Keratinocyte (primary cell): ENCODE measurements at regions not wholly inside any gene's neighbourhood (a gene's known extent, or its start where the extent isn't known, plus 50 kb on each side); places are given as distances from the start of the nearest gene placed in this dataset.

Experiments
- DNase-seq: peaks from one replicate; pipeline ENCODE4 v3.0.0-alpha.2; 2011; ENCODE audit warnings: low read depth, missing footprints, low spot score
- FAIRE-seq: peaks from 2 replicates; lab custom pipeline; 2011; peaks lifted over from hg19 to GRCh38; lab: Jason Lieb, UNC
- H2AFZ ChIP-seq: 2 replicates; pipeline ENCODE4 v1.6.0; 2012; ENCODE audit warnings: low read length, control low read depth, inconsistent platforms; ENCODE audit not compliant: control insufficient read depth
- H3K27ac ChIP-seq: 2 replicates; pipeline ENCODE4 v1.5.1; 2011; ENCODE audit warnings: low read length; ENCODE audit not compliant: control insufficient read depth, insufficient read depth
- H3K27me3 ChIP-seq: 3 replicates; pipeline ENCODE4 v1.6.0; 2011; ENCODE audit warnings: low read length; ENCODE audit not compliant: control insufficient read depth, insufficient read depth; ENCODE audit errors: extremely low read depth
- H3K36me3 ChIP-seq, 2 experiments: 2 replicates in 1 of 2; 3 replicates in 1 of 2; pipeline ENCODE4 v1.5.1; 2011; ENCODE audit warnings: low read length in 2 of 2, mild to moderate bottlenecking in 1 of 2; ENCODE audit not compliant: control insufficient read depth in 2 of 2, insufficient read depth in 2 of 2; ENCODE audit errors: extremely low read depth in 1 of 2
- H3K4me1 ChIP-seq: 3 replicates; pipeline ENCODE4 v1.5.1; 2011; ENCODE audit warnings: low read length; ENCODE audit not compliant: control insufficient read depth, insufficient read depth; ENCODE audit errors: extremely low read depth
- H3K4me2 ChIP-seq: 3 replicates; pipeline ENCODE4 v1.6.0; 2011; ENCODE audit warnings: low read depth, low read length; ENCODE audit not compliant: control insufficient read depth, insufficient read depth; ENCODE audit errors: extremely low read depth
- H3K4me3 ChIP-seq, 3 experiments: fragments of 200-600 bp in 1 of 3; sonication (generic) in 1 of 3; 2 replicates in 2 of 3; 3 replicates in 1 of 3; pipeline ENCODE4 v1.5.1; 2011 to 2016; ENCODE audit warnings: low read length in 3 of 3, mild to moderate bottlenecking in 3 of 3, control low read depth in 2 of 3, inconsistent platforms in 1 of 3, low read depth in 1 of 3, mixed read lengths in 1 of 3, mixed run types in 1 of 3, moderate library complexity in 1 of 3; ENCODE audit not compliant: control insufficient read depth in 2 of 3, insufficient read depth in 2 of 3; ENCODE audit errors: extremely low read depth in 1 of 3
- H3K79me2 ChIP-seq: 2 replicates; pipeline ENCODE4 v1.6.0; 2012; ENCODE audit warnings: low read length; ENCODE audit not compliant: control insufficient read depth, insufficient read depth
- H3K9ac ChIP-seq: 3 replicates; pipeline ENCODE4 v1.6.0; 2011; ENCODE audit warnings: low read length; ENCODE audit not compliant: control insufficient read depth, insufficient read depth; ENCODE audit errors: extremely low read depth
- H3K9me1 ChIP-seq: 3 replicates; pipeline ENCODE4 v1.6.0; 2011; ENCODE audit warnings: low read length; ENCODE audit not compliant: control insufficient read depth, insufficient read depth; ENCODE audit errors: extremely low read depth
- H3K9me3 ChIP-seq: 2 replicates; pipeline ENCODE4 v1.5.1; 2012; ENCODE audit warnings: low read depth, low read length; ENCODE audit not compliant: control insufficient read depth
- H4K20me1 ChIP-seq: 3 replicates; pipeline ENCODE4 v1.6.0; 2011; ENCODE audit warnings: low read length; ENCODE audit not compliant: control insufficient read depth, insufficient read depth; ENCODE audit errors: extremely low read depth
- CTCF ChIP-seq, 3 experiments: IDR thresholded peaks in 1 of 3; conservative IDR thresholded peaks in 1 of 3; optimal IDR thresholded peaks in 1 of 3; 2 replicates in 2 of 3; 3 replicates in 1 of 3; pipeline versions ENCODE3 to v1.5.1; 2011; ENCODE audit warnings: low read length in 3 of 3, mild to moderate bottlenecking in 3 of 3, moderate library complexity in 2 of 3, control low read depth in 1 of 3, inconsistent platforms in 1 of 3; ENCODE audit not compliant: insufficient read depth in 2 of 3; ENCODE audit errors: extremely low read depth in 1 of 3
- EZH2 ChIP-seq: IDR thresholded peaks from one replicate; pipeline ENCODE4 v1.6.1; 2012; ENCODE audit warnings: inconsistent platforms, mild to moderate bottlenecking, low read length, moderate library complexity
- dilution Hi-C: fragments of 300-500 bp; cut with MboI; formaldehyde crosslinking; loops from one replicate; pipeline ENCODE4 v1.7.0; 2020; ENCODE audit warnings: low sequenced_read_pairs; ENCODE audit not compliant: extremely low pct_ligation_motif_present

GRCh38 chr13:106348075-106348840 is 187.2 kb downstream of the EFNB2 start:
- Histone ChIP-seq H3K79me2 (no peaks in the 10 kb centered on the region), H3K4me3 (no peak overlapping the region), H2AFZ (no peak overlapping the region), H3K4me1 (peaks cover 25% of the 10 kb centered on the region), H3K9ac (peak overlapping the region; percentile 69), H3K4me2 (peak overlapping the region; percentile 86), H3K9me1 (no peaks in the 10 kb centered on the region), H3K9me3 (no peaks in the 10 kb centered on the region), H3K27me3 (no peaks in the 10 kb centered on the region), H3K36me3 (no peaks in the 10 kb centered on the region), H4K20me1 (no peaks in the 10 kb centered on the region), H3K27ac (peak overlapping the region; percentile 64)
- TF ChIP-seq EZH2: no peak
- TF ChIP-seq CTCF (optimal IDR thresholded peaks at IDR 0.05 in 1 of 3, IDR thresholded peaks at IDR 0.05 in 1 of 3, conservative IDR thresholded peaks at IDR 0.05 in 1 of 3; ENCODE audit: extremely low read depth in 1 of 3, insufficient read depth in 2 of 3, low read length in 3 of 3): no peak
- FAIRE-seq (no peak), DNase-seq (peak; percentile 88)
- dilution Hi-C loops: no loop called here

GRCh38 chr13:106344342-106344741 is 191.1 kb downstream of the EFNB2 start:
- no peaks in the 10 kb centered on the region for H3K27me3 ChIP-seq
- H3K9me1 ChIP-seq: no peaks in the 10 kb centered on the region
- peak overlapping the region; percentile 10 for H2AFZ ChIP-seq
- dilution Hi-C loops: no loop called here
- peaks cover 3% of the 10 kb centered on the region for H3K9me3 ChIP-seq
- H3K9ac ChIP-seq: no peak overlapping the region
- FAIRE-seq: no peak
- H3K4me2 ChIP-seq: peak overlapping the region; percentile 76
- no peaks in the 10 kb centered on the region for H3K79me2 ChIP-seq
- H3K4me1 ChIP-seq: peaks cover 16% of the 10 kb centered on the region
- H4K20me1 ChIP-seq: no peaks in the 10 kb centered on the region
- DNase-seq: no peak
- H3K4me3 ChIP-seq: peak overlapping the region in 1 of 3 experiments; percentile 53
- TF ChIP-seq CTCF (optimal IDR thresholded peaks at IDR 0.05 in 1 of 3, IDR thresholded peaks at IDR 0.05 in 1 of 3, conservative IDR thresholded peaks at IDR 0.05 in 1 of 3; ENCODE audit: extremely low read depth in 1 of 3, insufficient read depth in 2 of 3, low read length in 3 of 3): no peak
- TF ChIP-seq EZH2: no peak
- no peak overlapping the region for H3K27ac ChIP-seq
- no peaks in the 10 kb centered on the region for H3K36me3 ChIP-seq
